ENCODE measurements at regions not wholly inside any gene's neighbourhood (a gene's known extent, or its start where the extent isn't known, plus 50 kb on each side); places are given as distances from the start of the nearest gene placed in this dataset.
"Not testable (repeated sequence)": the region's sequence is repeated elsewhere in the genome, so short reads cannot be mapped to it uniquely, and the experiment has no call there.

DNA sequence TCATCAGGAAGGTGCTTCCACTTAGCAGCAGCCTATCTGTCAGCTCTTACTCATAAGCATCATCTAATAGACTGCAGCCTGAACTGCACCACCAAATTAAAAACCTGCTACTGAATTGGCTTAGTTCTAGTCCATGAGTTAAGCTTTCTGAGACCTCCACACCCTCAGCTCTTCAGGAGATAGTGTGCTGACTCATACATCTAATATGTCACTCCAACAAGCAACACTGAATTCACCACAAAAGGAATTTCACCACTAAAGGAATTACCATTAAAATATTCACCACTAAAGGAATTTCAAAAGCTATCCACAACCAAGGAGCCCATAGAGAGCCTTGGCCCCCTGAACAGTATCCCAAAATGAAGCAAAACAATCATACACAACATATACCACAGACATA is 418.5 kb upstream of the RORB start:
- Histone ChIP-seq H3K27ac (no peak overlapping the region), H3K9me3 (ENCODE audit: insufficient read depth, low read depth) (no peaks in the 10 kb centered on the region), H2AFZ (no peak overlapping the region), H3K36me3 (ENCODE audit: low read depth) (no peaks in the 10 kb centered on the region), H3K79me2 (ENCODE audit: low read depth) (no peaks in the 10 kb centered on the region), H3K4me1 (replicated peaks; ENCODE audit: insufficient read depth) (peaks cover 3% of the 10 kb centered on the region; the same call in 1 of the 2 replicates), H3K27me3 (ENCODE audit: insufficient read depth, low read depth) (no peaks in the 10 kb centered on the region), H3K4me2 (no peak overlapping the region), H4K20me1 (ENCODE audit: insufficient read depth) (no peaks in the 10 kb centered on the region), H3F3A (ENCODE audit: insufficient read depth, low read depth) (no peaks in the 10 kb centered on the region; the same call in 1 of the 2 replicates), H3K4me3 (no peak overlapping the region), H3K9me2 (ENCODE audit: insufficient read depth) (no peaks in the 10 kb centered on the region)
- no peak for TF ChIP-seq EZH2 (IDR thresholded peaks at IDR 0.05; ENCODE audit: low read depth)
- TF ChIP-seq, protein P1, sequence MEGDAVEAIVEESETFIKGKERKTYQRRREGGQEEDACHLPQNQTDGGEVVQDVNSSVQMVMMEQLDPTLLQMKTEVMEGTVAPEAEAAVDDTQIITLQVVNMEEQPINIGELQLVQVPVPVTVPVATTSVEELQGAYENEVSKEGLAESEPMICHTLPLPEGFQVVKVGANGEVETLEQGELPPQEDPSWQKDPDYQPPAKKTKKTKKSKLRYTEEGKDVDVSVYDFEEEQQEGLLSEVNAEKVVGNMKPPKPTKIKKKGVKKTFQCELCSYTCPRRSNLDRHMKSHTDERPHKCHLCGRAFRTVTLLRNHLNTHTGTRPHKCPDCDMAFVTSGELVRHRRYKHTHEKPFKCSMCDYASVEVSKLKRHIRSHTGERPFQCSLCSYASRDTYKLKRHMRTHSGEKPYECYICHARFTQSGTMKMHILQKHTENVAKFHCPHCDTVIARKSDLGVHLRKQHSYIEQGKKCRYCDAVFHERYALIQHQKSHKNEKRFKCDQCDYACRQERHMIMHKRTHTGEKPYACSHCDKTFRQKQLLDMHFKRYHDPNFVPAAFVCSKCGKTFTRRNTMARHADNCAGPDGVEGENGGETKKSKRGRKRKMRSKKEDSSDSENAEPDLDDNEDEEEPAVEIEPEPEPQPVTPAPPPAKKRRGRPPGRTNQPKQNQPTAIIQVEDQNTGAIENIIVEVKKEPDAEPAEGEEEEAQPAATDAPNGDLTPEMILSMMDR (conservative IDR thresholded peaks at IDR 0.05), result no peak
- no TSS peak for BruUV-seq (replicated peaks)
- DNase-seq, result peak; percentile 3 to 39
- intact Hi-C loops (cut with micrococcal nuclease; ENCODE audit: unreplicated experiment), result no loop called here
- POLR2A ChIA-PET (ENCODE audit: unreplicated experiment), result interaction anchor here (0.6 kb wide), 1 partner anchor 206 kb away, joined by 5 read pairs; no protein-coding TSS in a partner anchor
- CTCF ChIA-PET, result no interaction called here

DNA sequence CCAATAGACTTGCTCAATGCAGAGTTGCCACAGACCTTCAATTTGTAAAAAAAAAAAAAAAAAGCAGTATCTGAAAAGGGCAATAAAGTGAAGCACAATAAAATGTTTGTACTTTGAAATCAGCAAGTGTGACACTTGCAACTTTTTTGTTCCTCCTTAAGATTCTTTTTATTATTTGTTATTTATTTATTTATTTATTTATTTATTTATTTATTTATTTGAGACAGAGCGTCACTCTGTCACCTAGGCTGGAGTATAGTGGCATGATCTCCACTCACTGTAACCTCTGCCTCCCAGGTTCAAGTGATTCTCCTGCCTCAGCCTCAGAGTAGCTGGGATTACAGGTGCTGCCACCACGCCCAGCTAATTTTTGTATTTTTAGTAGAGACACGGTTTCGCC is 416.5 kb upstream of the RORB start:
- H3K79me2 ChIP-seq (ENCODE audit: low read depth); H3K9me3 ChIP-seq (ENCODE audit: insufficient read depth, low read depth); H3K4me3 ChIP-seq; H3K27ac ChIP-seq; H3F3A ChIP-seq (ENCODE audit: insufficient read depth, low read depth); H3K4me1 ChIP-seq (replicated peaks; ENCODE audit: insufficient read depth); BruUV-seq (replicated peaks); POLR2A ChIA-PET (ENCODE audit: unreplicated experiment); H4K20me1 ChIP-seq (ENCODE audit: insufficient read depth); intact Hi-C loops (cut with micrococcal nuclease; ENCODE audit: unreplicated experiment); H3K9me2 ChIP-seq (ENCODE audit: insufficient read depth); DNase-seq; H2AFZ ChIP-seq; H3K27me3 ChIP-seq (ENCODE audit: insufficient read depth, low read depth); H3K36me3 ChIP-seq (ENCODE audit: low read depth); CTCF ChIA-PET; H3K4me2 ChIP-seq: not testable (repeated sequence)

DNA sequence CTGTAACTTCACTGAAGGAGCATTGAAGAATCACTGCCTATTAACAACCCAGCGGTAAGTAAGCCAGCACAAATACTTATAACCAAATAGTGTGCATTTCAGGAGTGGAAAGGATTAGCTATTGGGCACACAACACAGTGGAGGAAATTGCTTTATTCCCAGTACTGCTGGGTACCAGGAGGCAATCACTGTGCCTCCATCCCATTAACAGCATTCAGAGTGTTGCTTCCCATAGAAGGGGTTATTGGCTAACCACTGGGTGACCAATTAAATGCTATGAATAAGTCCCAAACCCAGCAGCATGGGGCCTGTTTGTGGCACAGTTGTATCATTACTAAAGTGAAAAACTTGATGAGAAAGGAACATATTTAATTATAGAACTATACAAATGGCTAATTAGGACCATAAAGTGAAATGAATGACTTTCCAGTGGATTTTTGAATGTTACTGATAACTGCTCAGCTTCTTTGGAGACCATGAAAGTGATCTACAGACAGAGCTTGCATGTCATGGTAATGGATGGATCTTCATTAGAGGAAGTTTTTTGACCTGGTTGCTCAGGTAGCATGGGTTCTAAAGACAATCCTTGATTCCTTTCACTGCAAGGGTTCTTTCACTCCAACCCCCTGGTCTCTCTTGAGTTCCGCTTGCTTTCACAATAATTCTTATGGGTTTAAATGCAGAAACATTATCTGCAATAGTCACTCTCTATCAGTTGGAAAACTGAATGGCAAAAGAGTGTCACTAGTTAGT is 413.3 kb upstream of the RORB start:
- POLR2A ChIA-PET (ENCODE audit: unreplicated experiment), result no interaction called here

DNA sequence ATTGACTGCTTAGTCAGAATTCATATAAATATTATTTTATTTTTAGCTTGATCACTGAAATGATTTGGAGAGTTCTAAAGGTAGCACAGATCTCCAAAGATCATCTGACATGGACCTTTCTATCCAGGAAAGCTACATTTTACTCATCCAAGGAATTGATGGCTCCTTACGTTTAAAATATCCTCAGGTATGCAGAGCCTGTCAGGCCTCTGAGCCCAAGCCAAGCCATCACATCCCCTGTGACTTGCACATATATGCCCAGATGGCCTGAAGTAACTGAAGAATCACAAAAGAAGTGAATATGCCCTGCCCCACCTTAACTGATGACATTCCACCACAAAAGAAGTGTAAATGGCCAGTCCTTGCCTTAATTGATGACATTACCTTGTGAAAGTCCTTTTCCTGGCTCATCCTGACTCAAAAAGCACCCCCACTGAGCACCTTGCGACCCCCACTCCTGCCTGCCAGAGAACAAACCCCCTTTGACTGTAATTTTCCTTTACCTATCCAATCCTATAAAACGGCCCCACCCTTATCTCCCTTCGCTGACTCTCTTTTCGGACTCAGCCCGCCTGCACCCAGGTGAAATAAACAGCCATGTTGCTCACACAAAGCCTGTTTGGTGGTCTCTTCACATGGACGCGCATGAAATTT is 411.6 kb upstream of the RORB start:
- CTCF ChIA-PET; H4K20me1 ChIP-seq (ENCODE audit: insufficient read depth); DNase-seq; intact Hi-C loops (cut with micrococcal nuclease; ENCODE audit: unreplicated experiment); H3K36me3 ChIP-seq (ENCODE audit: low read depth); H3K9me3 ChIP-seq (ENCODE audit: insufficient read depth, low read depth); H3K4me2 ChIP-seq; H3F3A ChIP-seq (ENCODE audit: insufficient read depth, low read depth); H3K9me2 ChIP-seq (ENCODE audit: insufficient read depth); H3K79me2 ChIP-seq (ENCODE audit: low read depth); H3K4me3 ChIP-seq; BruUV-seq (replicated peaks); POLR2A ChIA-PET (ENCODE audit: unreplicated experiment); H3K27me3 ChIP-seq (ENCODE audit: insufficient read depth, low read depth); H3K27ac ChIP-seq; H3K4me1 ChIP-seq (replicated peaks; ENCODE audit: insufficient read depth); H2AFZ ChIP-seq: not testable (repeated sequence)

More for the DNA sequence above, 413.3 kb upstream of the RORB start:
- TF ChIP-seq, protein P1 (conservative IDR thresholded peaks at IDR 0.05), result no peak
- no peak for TF ChIP-seq EZH2 (IDR thresholded peaks at IDR 0.05; ENCODE audit: low read depth)
- Histone ChIP-seq H3K27me3 (ENCODE audit: insufficient read depth, low read depth) (no peaks in the 10 kb centered on the region), H3K27ac (no peak overlapping the region), H4K20me1 (ENCODE audit: insufficient read depth) (no peaks in the 10 kb centered on the region), H3K4me1 (replicated peaks; ENCODE audit: insufficient read depth) (0 out of 2 replicates have a peak, but pooled peaks cover 2% of the 10 kb centered on the region), H3K9me3 (ENCODE audit: insufficient read depth, low read depth) (no peaks in the 10 kb centered on the region), H3K9me2 (ENCODE audit: insufficient read depth) (no peaks in the 10 kb centered on the region), H3K4me2 (no peak overlapping the region), H2AFZ (no peak overlapping the region), H3K36me3 (ENCODE audit: low read depth) (no peaks in the 10 kb centered on the region), H3K4me3 (no peak overlapping the region), H3F3A (ENCODE audit: insufficient read depth, low read depth) (no peaks in the 10 kb centered on the region; the same call in 1 of the 2 replicates), H3K79me2 (ENCODE audit: low read depth) (no peaks in the 10 kb centered on the region)
- intact Hi-C loops (cut with micrococcal nuclease; ENCODE audit: unreplicated experiment), result no loop called here
- DNase-seq, result no peak
- CTCF ChIA-PET, result no interaction called here
- BruUV-seq (replicated peaks), result no TSS peak

DNA sequence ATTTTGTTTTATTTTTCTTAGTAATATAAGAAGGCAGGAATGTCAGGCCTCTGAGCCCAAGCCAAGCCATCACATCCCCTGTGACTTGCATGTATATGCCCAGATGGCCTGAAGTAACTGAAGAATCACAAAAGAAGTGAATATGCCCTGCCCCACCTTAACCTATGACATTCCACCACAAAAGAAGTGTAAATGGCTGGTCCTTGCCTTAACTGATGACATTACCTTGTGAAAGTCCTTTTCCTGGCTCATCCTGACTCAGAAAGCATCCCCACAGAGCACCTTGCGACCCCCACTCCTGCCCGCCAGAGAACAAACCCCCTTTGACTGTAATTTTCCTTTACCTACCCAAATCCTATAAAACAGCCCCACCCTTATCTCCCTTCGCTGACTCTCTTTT is 406.2 kb upstream of the RORB start:
- H3K9me2 ChIP-seq (ENCODE audit: insufficient read depth); H2AFZ ChIP-seq; CTCF ChIA-PET; H3F3A ChIP-seq (ENCODE audit: insufficient read depth, low read depth); H3K27ac ChIP-seq; H3K9me3 ChIP-seq (ENCODE audit: insufficient read depth, low read depth); DNase-seq; H3K27me3 ChIP-seq (ENCODE audit: insufficient read depth, low read depth); H3K4me2 ChIP-seq; BruUV-seq (replicated peaks); H4K20me1 ChIP-seq (ENCODE audit: insufficient read depth); intact Hi-C loops (cut with micrococcal nuclease; ENCODE audit: unreplicated experiment); H3K36me3 ChIP-seq (ENCODE audit: low read depth); POLR2A ChIA-PET (ENCODE audit: unreplicated experiment); H3K4me1 ChIP-seq (replicated peaks; ENCODE audit: insufficient read depth); H3K79me2 ChIP-seq (ENCODE audit: low read depth); H3K4me3 ChIP-seq: not testable (repeated sequence)

Data from PC-9 (cell line).